ENCODE measurements at regions not wholly inside any gene's neighbourhood (a gene's known extent, or its start where the extent isn't known, plus 50 kb on each side); places are given as distances from the start of the nearest gene placed in this dataset.

GRCh38 chr21:25462517-25462971, 144.7 kb downstream of the MRPL39 start:
- no peak for DNase-seq (ENCODE audit: low read depth)
- TF ChIP-seq, protein P1, sequence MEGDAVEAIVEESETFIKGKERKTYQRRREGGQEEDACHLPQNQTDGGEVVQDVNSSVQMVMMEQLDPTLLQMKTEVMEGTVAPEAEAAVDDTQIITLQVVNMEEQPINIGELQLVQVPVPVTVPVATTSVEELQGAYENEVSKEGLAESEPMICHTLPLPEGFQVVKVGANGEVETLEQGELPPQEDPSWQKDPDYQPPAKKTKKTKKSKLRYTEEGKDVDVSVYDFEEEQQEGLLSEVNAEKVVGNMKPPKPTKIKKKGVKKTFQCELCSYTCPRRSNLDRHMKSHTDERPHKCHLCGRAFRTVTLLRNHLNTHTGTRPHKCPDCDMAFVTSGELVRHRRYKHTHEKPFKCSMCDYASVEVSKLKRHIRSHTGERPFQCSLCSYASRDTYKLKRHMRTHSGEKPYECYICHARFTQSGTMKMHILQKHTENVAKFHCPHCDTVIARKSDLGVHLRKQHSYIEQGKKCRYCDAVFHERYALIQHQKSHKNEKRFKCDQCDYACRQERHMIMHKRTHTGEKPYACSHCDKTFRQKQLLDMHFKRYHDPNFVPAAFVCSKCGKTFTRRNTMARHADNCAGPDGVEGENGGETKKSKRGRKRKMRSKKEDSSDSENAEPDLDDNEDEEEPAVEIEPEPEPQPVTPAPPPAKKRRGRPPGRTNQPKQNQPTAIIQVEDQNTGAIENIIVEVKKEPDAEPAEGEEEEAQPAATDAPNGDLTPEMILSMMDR (conservative IDR thresholded peaks at IDR 0.05; ENCODE audit: low read depth, low read length) = no peak

GRCh38 chr21:25461725-25462124, 145.6 kb downstream of the MRPL39 start:
- no peak overlapping the region for H3K4me3 ChIP-seq (ENCODE audit: low read length)
- DNase-seq (ENCODE audit: low read depth) = peak; percentile 71
- TF ChIP-seq, protein P1 (conservative IDR thresholded peaks at IDR 0.05; ENCODE audit: low read depth, low read length) = no peak

More at GRCh38 chr21:25462517-25462971, 144.7 kb downstream of the MRPL39 start:
- H3K4me3 ChIP-seq (ENCODE audit: low read length) = no peak overlapping the region

DNA sequence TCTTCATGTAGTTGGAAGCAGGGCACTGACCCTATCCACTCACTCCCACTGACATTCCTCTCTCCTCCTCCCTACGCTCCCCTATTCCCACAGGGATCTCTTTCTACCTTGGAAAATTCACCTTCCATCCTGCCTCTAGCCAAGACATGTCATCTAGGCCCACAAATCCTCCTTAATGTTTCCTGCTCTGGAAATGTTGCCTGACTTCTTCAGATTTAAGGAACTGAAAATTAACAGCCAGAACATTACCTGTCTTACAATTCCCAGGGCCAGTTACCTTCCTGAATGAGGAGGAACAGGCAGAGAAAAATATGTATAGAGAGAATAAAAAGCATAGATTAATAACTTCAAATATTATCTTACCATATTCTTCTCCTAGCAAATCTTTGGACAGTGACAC, 147.3 kb downstream of the MRPL39 start:
- H3K4me3 ChIP-seq (ENCODE audit: low read length) = no peak overlapping the region
- DNase-seq (ENCODE audit: low read depth) = no peak
- TF ChIP-seq, protein P1 (conservative IDR thresholded peaks at IDR 0.05; ENCODE audit: low read depth, low read length) = no peak

DNA sequence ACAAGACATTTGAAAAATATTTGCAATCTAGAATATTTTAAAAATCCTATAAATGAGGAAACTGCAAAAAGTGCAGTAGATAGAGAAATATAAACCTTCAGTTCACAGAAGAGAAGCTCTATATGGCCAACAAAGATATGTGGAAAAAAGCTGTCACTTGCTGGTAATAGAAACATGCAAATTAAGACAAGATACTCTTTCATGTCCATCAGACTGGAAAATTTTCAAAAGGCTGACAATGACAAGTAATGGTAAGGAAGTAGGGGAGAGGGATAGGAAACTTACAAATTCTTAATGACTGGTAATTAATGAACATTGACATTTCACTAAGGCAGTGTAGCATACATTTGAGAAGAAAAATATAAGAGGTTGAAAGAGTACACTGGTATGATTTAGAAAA, 147.9 kb downstream of the MRPL39 start:
- TF ChIP-seq, protein P1 (conservative IDR thresholded peaks at IDR 0.05; ENCODE audit: low read depth, low read length) = no peak
- H3K4me3 ChIP-seq (ENCODE audit: low read length) = no peak overlapping the region
- no peak for DNase-seq (ENCODE audit: low read depth)

DNA sequence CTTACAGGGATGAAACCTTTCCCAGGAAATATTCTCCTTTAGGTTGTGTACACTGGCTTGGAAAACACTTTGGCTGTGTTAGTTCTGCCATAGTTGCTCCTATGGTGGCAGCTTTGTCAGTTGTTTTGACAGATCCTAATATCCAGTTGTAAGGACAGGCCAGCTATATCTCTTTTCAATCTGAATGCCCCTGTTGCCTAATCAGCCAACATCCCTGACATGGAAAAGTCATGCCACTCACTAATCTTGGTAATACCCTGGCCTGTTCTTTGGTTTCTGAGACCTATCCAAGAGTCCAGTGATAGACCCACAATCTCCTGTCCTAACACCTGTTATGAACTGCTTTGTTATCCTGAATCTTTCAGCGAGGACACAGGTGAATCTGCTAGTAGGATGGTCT, 148.8 kb downstream of the MRPL39 start:
- TF ChIP-seq, protein P1 (conservative IDR thresholded peaks at IDR 0.05; ENCODE audit: low read depth, low read length) = no peak
- no peak for DNase-seq (ENCODE audit: low read depth)
- H3K4me3 ChIP-seq (ENCODE audit: low read length) = no peak overlapping the region

DNA sequence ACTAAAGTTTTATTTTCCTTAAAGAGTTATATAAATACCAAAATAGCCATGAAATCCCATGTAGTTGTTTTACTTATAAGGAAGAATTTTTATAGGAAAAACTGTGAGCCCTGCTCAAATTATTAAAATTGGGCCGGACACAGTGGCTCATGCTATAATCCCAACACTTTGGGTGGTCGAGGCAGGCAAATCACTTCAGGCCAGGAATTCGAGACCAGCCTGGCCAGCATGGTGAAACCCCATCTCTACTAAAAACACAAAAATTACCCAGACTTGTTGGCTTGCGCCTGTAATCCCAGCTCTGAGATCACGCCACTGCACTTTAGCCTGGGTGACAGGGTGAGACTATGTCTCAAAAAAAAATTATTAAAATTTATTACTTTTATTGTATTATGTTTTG, 149.3 kb downstream of the MRPL39 start:
- no peak for DNase-seq (ENCODE audit: low read depth)
- TF ChIP-seq, protein P1 (conservative IDR thresholded peaks at IDR 0.05; ENCODE audit: low read depth, low read length) = no peak
- H3K4me3 ChIP-seq (ENCODE audit: low read length) = no peak overlapping the region

DNA sequence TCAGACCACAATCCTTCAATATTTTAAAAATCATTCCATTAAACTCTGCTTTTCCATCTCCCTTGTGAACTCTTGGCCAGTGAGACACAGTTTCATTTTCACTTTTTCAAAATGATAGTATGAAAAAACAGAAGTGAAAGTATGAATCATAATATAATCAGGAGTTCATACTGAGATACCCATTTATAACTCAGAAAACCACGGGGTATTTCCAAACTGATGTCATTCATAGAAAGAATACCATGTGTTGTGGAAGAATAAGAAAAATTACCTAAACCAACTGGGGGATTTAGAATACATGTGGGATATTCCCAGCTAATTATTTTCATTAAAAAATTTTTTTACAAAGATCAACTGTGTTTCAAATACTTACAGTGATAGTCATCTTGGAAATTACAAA, 149.9 kb downstream of the MRPL39 start:
- DNase-seq (ENCODE audit: low read depth) = peak; percentile 70
- TF ChIP-seq, protein P1 (conservative IDR thresholded peaks at IDR 0.05; ENCODE audit: low read depth, low read length) = no peak
- H3K4me3 ChIP-seq (ENCODE audit: low read length) = peak overlapping the region; percentile 3

All from retinal pigment epithelial cell (primary cell).